Stimulated activated CD4-positive, alpha-beta T cell treated with anti-CD3 and anti-CD28 coated beads, TNF-alpha, amount 100 ng/mL, for 1 hour (primary cell): ENCODE measurements at regions not wholly inside any gene's neighbourhood (a gene's known extent, or its start where the extent isn't known, plus 50 kb on each side); places are given as distances from the start of the nearest gene placed in this dataset.
"Not testable (repeated sequence)": the region's sequence is repeated elsewhere in the genome, so short reads cannot be mapped to it uniquely, and the experiment has no call there.

ENCODE experiments used
- DNase-seq, 3 donors: peaks; one replicate each; pipeline ENCODE4 v3.0.0-alpha.2; 2020; ENCODE audit warnings: low read depth in 3 of 3, low spot score in 1 of 3

- DNase-seq, result no peak
These were observed 112.5 kb downstream of the ADRA2C start for GRCh38 chr4:3878678-3879077.

- no peak for DNase-seq
These were observed 113.8 kb downstream of the ADRA2C start for GRCh38 chr4:3879681-3880614.

- peak; percentile 6 to 58 (median 44) for DNase-seq
These were observed 114.5 kb downstream of the ADRA2C start for GRCh38 chr4:3880615-3881120.

GRCh38 chr4:3882316-3882885, 116.2 kb downstream of the ADRA2C start:
- DNase-seq, result not testable (repeated sequence)

- not testable (repeated sequence) for DNase-seq
These were observed 118.1 kb downstream of the ADRA2C start for GRCh38 chr4:3884261-3884660.

- not testable (repeated sequence) for DNase-seq
These were observed 127.4 kb downstream of the ADRA2C start for GRCh38 chr4:3893590-3893989.

GRCh38 chr4:3894086-3894959, 128.1 kb downstream of the ADRA2C start:
- not testable (repeated sequence) for DNase-seq

- DNase-seq, result no peak
These were observed 130.3 kb downstream of the ADRA2C start for GRCh38 chr4:3896441-3896840.

- not testable (repeated sequence) for DNase-seq
These were observed 130.8 kb downstream of the ADRA2C start for GRCh38 chr4:3896871-3897578.

GRCh38 chr4:3898098-3898497, 131.9 kb downstream of the ADRA2C start:
- DNase-seq, result no peak

- not testable (repeated sequence) for DNase-seq
These were observed 132.7 kb downstream of the ADRA2C start for GRCh38 chr4:3898928-3899327.

- not testable (repeated sequence) for DNase-seq
These were observed 138.2 kb downstream of the ADRA2C start for GRCh38 chr4:3904264-3904955.

- DNase-seq, result not testable (repeated sequence)
These were observed 143.4 kb downstream of the ADRA2C start for GRCh38 chr4:3909616-3910015.

- not testable (repeated sequence) for DNase-seq
These were observed 144.2 kb downstream of the ADRA2C start for GRCh38 chr4:3910161-3910950.

- DNase-seq, result no peak
These were observed 145.2 kb downstream of the ADRA2C start for GRCh38 chr4:3911252-3911856.

GRCh38 chr4:3914511-3914910, 148.3 kb downstream of the ADRA2C start:
- not testable (repeated sequence) for DNase-seq

GRCh38 chr4:3919509-3919908, 153.3 kb downstream of the ADRA2C start:
- DNase-seq, result not testable (repeated sequence)

- not testable (repeated sequence) for DNase-seq
These were observed 155.7 kb downstream of the ADRA2C start for GRCh38 chr4:3921902-3922301.

- DNase-seq, result not testable (repeated sequence)
These were observed 159.7 kb downstream of the ADRA2C start for GRCh38 chr4:3925841-3926240.
